Smooth muscle cell (in vitro differentiated cells): ENCODE measurements at regions not wholly inside any gene's neighbourhood (a gene's known extent, or its start where the extent isn't known, plus 50 kb on each side); places are given as distances from the start of the nearest gene placed in this dataset.
A peak's percentile ranks its signal among the peaks of the same experiment; 100 is the strongest.

Experiments
- DNase-seq: peaks from one replicate; lab custom pipeline; 2025; ENCODE audit not compliant: unreplicated experiment; lab: John Stamatoyannopoulos, UW
- H2AFZ ChIP-seq: fragments of 200-600 bp; sonication (generic); 2 replicates; pipeline ENCODE4 v1.6.0; 2016; ENCODE audit warnings: antibody characterized with exemption, low read depth, mild to moderate bottlenecking
- H3F3A ChIP-seq: fragments of 200-600 bp; sonication (generic); 2 replicates; pipeline ENCODE4 v1.6.0; 2017; ENCODE audit warnings: antibody characterized with exemption, low read depth
- H3K27ac ChIP-seq: fragments of 200-600 bp; sonication (generic); 2 replicates; pipeline ENCODE4 v1.5.1; 2016; ENCODE audit warnings: low read depth, mild to moderate bottlenecking
- H3K27me3 ChIP-seq: fragments of 200-600 bp; sonication (generic); 2 replicates; pipeline ENCODE4 v1.6.1; 2016; ENCODE audit warnings: low read depth, mild to moderate bottlenecking
- H3K36me3 ChIP-seq: fragments of 200-600 bp; sonication (generic); 2 replicates; pipeline ENCODE4 v1.5.1; 2016; ENCODE audit warnings: low read depth
- H3K4me1 ChIP-seq: fragments of 200-600 bp; sonication (generic); 2 replicates; pipeline ENCODE4 v1.5.1; 2016; ENCODE audit warnings: low read depth
- H3K4me2 ChIP-seq: fragments of 200-600 bp; sonication (generic); 2 replicates; pipeline ENCODE4 v1.6.0; 2016; ENCODE audit warnings: mild to moderate bottlenecking
- H3K4me3 ChIP-seq: fragments of 200-600 bp; sonication (generic); 2 replicates; pipeline ENCODE4 v1.5.1; 2016; ENCODE audit warnings: mild to moderate bottlenecking
- H3K79me2 ChIP-seq: fragments of 200-600 bp; sonication (generic); 2 replicates; pipeline ENCODE4 v1.6.0; 2016; ENCODE audit warnings: low read depth, mild to moderate bottlenecking
- H3K9ac ChIP-seq: fragments of 200-600 bp; sonication (generic); 2 replicates; pipeline ENCODE4 v1.6.0; 2016; ENCODE audit warnings: low read depth
- H3K9me3 ChIP-seq: fragments of 200-600 bp; sonication (generic); replicated peaks from 2 replicates; pipeline ENCODE4 v1.5.1; 2016; ENCODE audit warnings: low read depth
- H4K20me1 ChIP-seq: fragments of 200-600 bp; sonication (generic); 2 replicates; pipeline ENCODE4 v1.6.0; 2016; ENCODE audit warnings: low read depth
- WGBS: methylation state at CpG from one replicate; pipeline ENCODE4 v1.1.7; 2016; ENCODE audit warnings: low lambda C conversion rate; 5-methylcytosine and 5-hydroxymethylcytosine counted together
- TF ChIP-seq, protein P1 (sequence below): fragments of 200-600 bp; sonication (generic); IDR thresholded peaks from 2 replicates; pipeline ENCODE4 v1.5.1; 2017; ENCODE audit warnings: borderline replicate concordance, mild to moderate bottlenecking, antibody characterized with exemption; ENCODE audit not compliant: insufficient read depth, poor library complexity, severe bottlenecking

DNA sequence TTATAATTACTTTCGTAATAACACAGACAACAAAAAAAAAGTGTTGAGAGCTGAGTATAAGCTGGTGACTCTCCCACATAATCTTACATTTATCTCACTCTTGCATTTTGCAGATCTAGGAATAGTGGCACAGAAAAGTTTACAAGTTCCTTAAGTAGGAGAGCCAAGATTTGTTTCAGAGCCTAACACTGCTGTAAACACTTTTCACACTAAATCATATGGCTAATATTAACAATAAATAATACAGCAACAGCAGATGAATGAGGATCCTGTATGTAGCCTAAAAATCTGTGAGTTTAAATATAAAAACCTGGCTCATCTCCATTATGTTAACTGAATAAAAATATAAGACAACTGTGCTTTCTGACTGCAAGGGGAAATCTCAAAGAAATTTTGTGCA lies 846.5 kb upstream of the ADAMTS5 start:
- no peak overlapping the region for H3K9ac ChIP-seq
- no peaks in the 10 kb centered on the region for H3K4me1 ChIP-seq
- WGBS = 44% methylated on average over 1 of the region's 1 CpG
- peak overlapping the region; percentile 74 for H2AFZ ChIP-seq
- TF ChIP-seq, protein P1, sequence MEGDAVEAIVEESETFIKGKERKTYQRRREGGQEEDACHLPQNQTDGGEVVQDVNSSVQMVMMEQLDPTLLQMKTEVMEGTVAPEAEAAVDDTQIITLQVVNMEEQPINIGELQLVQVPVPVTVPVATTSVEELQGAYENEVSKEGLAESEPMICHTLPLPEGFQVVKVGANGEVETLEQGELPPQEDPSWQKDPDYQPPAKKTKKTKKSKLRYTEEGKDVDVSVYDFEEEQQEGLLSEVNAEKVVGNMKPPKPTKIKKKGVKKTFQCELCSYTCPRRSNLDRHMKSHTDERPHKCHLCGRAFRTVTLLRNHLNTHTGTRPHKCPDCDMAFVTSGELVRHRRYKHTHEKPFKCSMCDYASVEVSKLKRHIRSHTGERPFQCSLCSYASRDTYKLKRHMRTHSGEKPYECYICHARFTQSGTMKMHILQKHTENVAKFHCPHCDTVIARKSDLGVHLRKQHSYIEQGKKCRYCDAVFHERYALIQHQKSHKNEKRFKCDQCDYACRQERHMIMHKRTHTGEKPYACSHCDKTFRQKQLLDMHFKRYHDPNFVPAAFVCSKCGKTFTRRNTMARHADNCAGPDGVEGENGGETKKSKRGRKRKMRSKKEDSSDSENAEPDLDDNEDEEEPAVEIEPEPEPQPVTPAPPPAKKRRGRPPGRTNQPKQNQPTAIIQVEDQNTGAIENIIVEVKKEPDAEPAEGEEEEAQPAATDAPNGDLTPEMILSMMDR = no peak
- H4K20me1 ChIP-seq = no peaks in the 10 kb centered on the region
- H3K36me3 ChIP-seq = no peaks in the 10 kb centered on the region
- H3K9me3 ChIP-seq = no peaks in the 10 kb centered on the region
- peak overlapping the region; percentile 17 for H3K27ac ChIP-seq
- H3K4me2 ChIP-seq = peak overlapping the region; percentile 67
- peaks cover 6% of the 10 kb centered on the region for H3F3A ChIP-seq
- no peaks in the 10 kb centered on the region for H3K27me3 ChIP-seq
- no peak overlapping the region for H3K4me3 ChIP-seq
- no peak for DNase-seq
- no peaks in the 10 kb centered on the region for H3K79me2 ChIP-seq

DNA sequence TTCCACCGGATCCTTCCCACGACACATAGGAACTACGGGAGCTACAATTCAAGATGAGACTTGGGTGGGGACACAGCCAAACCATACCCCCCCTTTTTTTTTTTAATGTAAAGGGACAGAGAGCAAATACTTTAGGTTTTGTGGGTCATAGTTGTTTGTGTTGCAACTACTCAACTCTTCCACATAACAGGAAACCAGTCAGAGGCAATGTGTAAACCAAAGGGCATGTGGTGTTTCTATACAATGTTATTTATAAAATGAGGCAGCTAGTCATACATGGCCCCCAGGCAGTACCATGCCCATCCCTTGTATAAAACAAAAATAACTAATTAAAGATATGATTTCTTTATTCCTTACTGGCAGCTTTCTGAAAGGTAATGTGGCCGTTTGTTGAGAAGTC lies 845.4 kb upstream of the ADAMTS5 start:
- Histone ChIP-seq H3K9me3 (no peaks in the 10 kb centered on the region), H2AFZ (no peak overlapping the region), H3K36me3 (no peaks in the 10 kb centered on the region), H3K27ac (no peak overlapping the region), H3K4me3 (no peak overlapping the region), H3K4me2 (no peak overlapping the region), H4K20me1 (no peaks in the 10 kb centered on the region), H3F3A (no peaks in the 10 kb centered on the region), H3K9ac (no peak overlapping the region), H3K27me3 (no peaks in the 10 kb centered on the region), H3K79me2 (no peaks in the 10 kb centered on the region), H3K4me1 (no peaks in the 10 kb centered on the region)
- no peak for DNase-seq
- TF ChIP-seq, protein P1 = no peak
- 91% methylated on average over 4 of the region's 4 CpGs for WGBS

DNA sequence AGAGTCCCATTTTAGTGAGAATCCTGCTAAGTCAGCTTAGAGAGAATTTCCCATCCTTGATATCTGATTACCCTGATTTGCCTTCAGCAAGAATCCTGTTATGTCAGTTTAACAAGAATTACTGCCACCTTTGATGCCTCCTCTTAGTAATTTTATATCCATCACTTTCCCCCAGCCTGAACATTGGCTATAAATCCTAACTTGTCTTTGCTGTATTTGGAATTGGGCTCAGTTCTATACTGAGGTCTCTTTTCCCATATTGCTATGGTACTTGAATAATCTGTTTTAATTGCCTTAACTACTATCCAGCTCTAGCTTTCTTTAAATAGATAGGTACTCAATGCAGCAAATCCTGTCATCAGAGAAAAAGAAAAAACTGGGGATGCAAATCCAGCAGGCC lies 842.0 kb upstream of the ADAMTS5 start:
- Histone ChIP-seq H3K79me2 (no peaks in the 10 kb centered on the region), H3F3A (no peaks in the 10 kb centered on the region), H3K9me3 (no peaks in the 10 kb centered on the region), H3K27me3 (no peaks in the 10 kb centered on the region), H3K36me3 (no peaks in the 10 kb centered on the region), H3K4me3 (no peak overlapping the region), H3K27ac (no peak overlapping the region), H3K4me2 (no peak overlapping the region), H3K4me1 (no peaks in the 10 kb centered on the region), H3K9ac (no peak overlapping the region), H2AFZ (no peak overlapping the region), H4K20me1 (no peaks in the 10 kb centered on the region)
- TF ChIP-seq, protein P1 = no peak
- DNase-seq = no peak

DNA sequence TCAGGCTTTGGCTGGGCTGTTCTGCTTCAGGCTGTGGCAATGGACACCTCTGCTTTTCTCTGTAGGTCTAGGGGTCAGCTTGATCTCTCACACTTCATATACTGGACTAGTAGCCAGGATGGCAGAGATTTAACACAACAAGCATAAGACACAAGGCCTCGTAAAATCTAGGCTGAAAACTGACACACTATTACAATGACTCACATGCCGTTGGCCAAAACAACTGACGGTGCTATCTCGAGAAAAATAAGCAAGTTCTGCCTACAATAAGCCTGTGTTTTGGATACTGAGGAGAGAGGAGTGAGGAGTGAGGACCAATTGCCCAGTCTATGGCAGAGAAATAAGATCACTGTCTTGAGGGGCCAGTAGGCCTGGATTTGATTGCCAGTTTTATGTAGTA lies 840.7 kb upstream of the ADAMTS5 start:
- no peaks in the 10 kb centered on the region for H4K20me1 ChIP-seq
- H3F3A ChIP-seq = no peaks in the 10 kb centered on the region
- peak overlapping the region; percentile 74 for H2AFZ ChIP-seq
- no peaks in the 10 kb centered on the region for H3K79me2 ChIP-seq
- no peak for DNase-seq
- H3K9me3 ChIP-seq = no peaks in the 10 kb centered on the region
- no peaks in the 10 kb centered on the region for H3K36me3 ChIP-seq
- TF ChIP-seq, protein P1 = no peak
- no peak overlapping the region for H3K4me3 ChIP-seq
- peak overlapping the region; percentile 37 for H3K4me2 ChIP-seq
- H3K27ac ChIP-seq = peak overlapping the region; percentile 27
- no peaks in the 10 kb centered on the region for H3K4me1 ChIP-seq
- 13% methylated on average over 4 of the region's 4 CpGs for WGBS
- H3K27me3 ChIP-seq = no peaks in the 10 kb centered on the region
- no peak overlapping the region for H3K9ac ChIP-seq
